NCI-H345 (cell line): ENCODE measurements at regions not wholly inside any gene's neighbourhood (a gene's known extent, or its start where the extent isn't known, plus 50 kb on each side); places are given as distances from the start of the nearest gene placed in this dataset.
"Not testable (repeated sequence)": the region's sequence is repeated elsewhere in the genome, so short reads cannot be mapped to it uniquely, and the experiment has no call there.

Experiments
- DNase-seq: peaks from one replicate; lab custom pipeline; 2025; lab: John Stamatoyannopoulos, UW

- no peak for DNase-seq
Measured at GRCh38 chr1:193926956-193927355, 740.5 kb upstream of the B3GALT2 start.

DNA sequence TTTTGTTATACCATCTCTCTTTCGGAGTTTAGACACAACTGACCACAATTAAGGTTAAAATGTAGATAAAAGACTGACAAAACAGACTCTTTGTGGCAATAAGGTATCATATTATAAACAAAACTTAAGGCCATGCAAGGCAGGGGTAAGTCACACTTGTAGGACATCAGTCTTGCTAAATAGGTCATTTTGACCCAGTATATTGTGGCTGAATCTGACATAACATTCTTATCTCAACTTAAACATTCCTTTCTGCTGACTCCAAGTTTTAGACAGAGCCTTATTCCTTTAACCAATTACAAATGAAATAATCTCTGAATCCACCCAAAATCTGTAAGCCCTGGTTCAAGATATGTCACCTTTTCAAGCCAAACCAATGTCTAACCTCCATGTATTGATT is 733.4 kb upstream of the B3GALT2 start:
- no peak for DNase-seq

- no peak for DNase-seq
Measured at GRCh38 chr1:193916452-193916851, 730.0 kb upstream of the B3GALT2 start.

- DNase-seq: no peak
Measured at GRCh38 chr1:193914871-193915270, 728.5 kb upstream of the B3GALT2 start.

DNA sequence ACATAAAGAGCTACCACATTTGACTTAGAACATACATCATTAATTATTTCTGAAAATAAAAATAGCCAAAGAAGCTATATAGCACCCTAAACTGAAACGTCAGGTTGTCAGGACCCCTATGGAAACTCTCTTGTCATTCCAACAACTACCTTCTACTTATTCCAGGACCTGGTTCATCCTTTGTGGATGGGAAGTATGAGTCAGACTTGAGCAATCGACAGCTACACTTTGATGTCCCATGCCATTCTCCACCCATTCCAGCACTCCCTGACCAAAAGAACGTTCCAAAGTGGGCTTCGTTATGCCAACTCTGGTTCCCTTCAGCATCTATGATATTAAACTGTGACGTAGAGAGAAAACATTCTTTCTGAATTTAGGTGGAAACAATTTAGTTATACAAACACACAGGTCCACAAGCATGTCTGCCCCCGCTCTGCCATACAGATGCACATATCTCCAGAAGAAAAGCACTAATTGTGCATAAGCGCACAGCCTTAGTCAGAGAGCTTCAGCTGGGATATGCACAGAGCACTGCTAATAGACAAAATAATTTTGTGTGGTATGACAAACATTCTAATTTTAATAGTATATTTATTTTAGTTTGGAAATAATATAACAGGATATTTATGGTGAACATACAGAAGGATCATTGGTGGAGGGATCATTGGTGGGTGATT is 723.1 kb upstream of the B3GALT2 start:
- DNase-seq: no peak

DNA sequence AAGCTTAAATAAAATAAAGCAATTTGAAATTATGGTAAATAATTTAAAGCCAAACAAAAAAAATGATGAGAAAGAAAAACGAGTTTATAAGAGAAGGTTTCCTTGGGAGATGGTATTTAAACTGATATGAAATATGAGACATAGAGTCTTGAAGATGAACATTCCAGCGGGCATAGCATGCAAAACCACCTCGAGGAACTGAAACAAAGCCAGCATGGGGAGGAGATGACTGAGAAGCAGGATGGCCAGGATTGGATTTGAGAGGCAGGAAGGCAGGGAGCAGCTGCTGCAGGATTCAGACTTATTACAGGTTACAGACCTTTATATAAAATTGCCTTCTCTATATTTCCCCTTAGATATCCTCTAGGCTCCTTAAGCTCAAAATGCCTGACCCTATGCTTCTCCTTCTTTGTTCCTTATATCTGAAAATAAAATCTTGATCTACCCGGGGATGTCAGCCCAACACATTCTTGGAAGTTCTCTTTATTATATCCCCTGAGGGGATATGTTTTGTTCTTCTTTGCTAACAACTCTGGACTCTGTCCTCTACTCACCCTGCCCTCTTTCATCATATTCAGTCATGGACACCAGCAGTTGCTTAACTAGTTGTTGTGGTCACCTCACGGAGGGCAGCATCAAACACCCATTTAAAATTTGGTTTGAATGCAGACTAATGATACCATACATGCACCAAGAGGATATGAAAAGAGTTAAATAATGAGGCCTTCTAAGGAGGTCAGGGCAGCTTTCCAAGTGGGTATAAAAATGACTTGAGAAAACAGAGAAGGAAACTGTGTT is 719.1 kb upstream of the B3GALT2 start:
- DNase-seq: no peak

DNA sequence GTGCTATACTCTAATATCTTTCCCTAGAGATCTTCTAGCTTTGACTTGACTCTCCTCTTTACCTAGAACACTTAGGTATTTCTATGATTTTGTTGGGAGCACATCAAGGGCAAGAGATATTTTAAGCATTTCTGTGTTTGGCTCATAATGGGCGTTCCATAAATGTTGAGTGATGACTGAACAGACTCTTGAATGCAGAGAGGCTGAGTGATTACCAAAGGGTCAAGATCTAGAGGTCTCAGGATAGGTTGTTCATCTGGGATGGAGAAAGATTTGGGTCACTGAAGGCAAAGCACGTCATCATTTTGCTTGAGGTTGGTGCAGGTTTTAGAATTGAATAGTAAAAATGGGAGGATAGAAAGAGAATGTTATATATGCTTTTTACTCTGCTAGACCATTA is 705.4 kb upstream of the B3GALT2 start:
- no peak for DNase-seq

- no peak for DNase-seq
Measured at GRCh38 chr1:193890935-193891334, 704.5 kb upstream of the B3GALT2 start.

DNA sequence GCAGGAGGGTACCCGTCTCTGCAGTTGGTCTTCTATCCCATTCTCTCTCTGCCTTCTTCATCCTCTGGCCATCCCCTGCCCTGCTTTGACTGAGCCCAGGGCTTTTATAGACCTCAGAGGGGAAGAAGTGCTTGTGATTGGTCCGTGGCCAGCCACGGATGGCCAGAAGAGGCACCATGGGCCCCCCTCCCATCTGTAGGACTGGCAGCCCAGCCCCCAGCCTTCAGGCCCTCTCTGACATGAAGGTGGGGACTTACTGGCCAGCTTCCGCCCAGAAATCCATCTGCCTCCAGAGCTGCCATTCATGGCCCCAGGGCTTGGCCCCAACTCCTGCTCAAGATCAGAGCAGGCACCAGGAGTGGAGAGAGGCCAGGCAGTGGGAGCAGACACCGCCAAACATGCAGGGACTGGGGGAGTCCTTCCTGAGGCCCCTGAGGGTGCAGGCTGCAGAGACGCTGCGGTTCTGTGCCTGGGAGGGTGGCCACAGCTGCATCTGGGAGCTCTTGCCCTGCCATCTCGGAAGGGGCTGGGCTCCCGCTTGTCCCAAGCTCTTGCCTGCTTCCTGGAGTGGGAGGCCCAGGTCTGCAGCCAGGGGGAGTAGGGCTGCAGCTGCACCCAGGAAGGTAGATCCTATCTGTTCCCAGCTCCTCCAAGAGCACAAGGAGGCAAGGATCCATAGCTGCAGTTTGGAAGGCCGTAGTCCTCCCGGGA is 698.6 kb upstream of the B3GALT2 start:
- no peak for DNase-seq

DNA sequence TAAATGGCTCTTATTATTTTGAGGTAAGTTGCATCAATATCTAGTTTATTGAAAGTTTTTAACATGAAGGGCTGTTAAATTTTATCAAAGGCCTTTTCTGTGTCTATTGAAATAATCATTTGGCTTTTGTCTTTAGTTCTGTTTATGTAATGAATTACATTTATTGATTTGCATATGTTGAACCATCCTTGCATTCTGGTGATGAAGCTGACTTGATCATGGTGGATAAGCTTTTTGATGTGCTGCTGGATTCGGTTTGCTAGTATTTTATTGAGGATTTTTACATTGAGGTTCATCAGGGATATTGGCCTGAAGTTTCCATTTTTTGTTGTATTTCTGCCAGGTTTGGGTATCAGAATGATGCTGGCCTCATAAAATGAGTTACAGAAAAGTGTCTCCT is 691.5 kb upstream of the B3GALT2 start:
- DNase-seq: not testable (repeated sequence)

GRCh38 chr1:193868425-193868824 is 682.0 kb upstream of the B3GALT2 start:
- DNase-seq: no peak

DNA sequence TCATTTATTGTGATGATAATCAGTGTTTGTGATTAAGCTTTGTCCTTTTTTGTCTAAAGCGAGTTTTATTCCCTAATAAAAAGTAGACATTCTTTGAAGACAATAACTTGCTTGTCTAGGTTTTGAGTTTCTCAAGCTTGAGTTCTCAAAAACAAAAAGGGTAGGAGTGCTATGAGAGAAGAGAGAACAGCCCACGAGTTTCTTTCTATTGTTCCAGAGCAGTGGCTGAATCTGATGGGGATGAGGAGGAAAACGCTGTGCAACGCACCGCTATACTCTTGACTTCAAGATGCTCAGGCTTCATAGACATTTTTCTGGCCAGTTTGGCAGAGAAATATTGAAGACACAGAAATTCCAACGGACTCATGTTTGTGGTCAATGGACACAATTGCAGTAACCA is 669.8 kb upstream of the B3GALT2 start:
- no peak for DNase-seq

- DNase-seq: peak; percentile 39
Measured at GRCh38 chr1:193850745-193851144, 664.3 kb upstream of the B3GALT2 start.

GRCh38 chr1:193846876-193847604 is 660.6 kb upstream of the B3GALT2 start:
- no peak for DNase-seq

DNA sequence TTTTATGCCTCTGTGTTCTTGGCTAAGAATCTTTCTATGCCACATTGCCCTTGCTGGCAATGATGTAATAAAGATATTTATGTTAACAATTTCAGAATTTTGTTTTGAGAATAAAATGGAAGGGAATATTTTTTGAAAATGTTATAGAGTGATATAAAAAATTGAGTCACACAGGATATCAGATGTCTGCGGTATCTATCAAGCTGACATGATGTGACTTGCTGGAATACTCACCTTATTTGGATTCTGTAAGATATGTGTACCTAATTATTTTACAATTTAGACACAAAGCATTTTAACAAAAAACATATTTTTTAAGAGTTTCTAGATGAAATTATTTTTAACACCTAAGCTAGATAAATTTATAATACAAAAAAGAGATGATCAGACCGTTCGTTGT is 660.0 kb upstream of the B3GALT2 start:
- no peak for DNase-seq

DNA sequence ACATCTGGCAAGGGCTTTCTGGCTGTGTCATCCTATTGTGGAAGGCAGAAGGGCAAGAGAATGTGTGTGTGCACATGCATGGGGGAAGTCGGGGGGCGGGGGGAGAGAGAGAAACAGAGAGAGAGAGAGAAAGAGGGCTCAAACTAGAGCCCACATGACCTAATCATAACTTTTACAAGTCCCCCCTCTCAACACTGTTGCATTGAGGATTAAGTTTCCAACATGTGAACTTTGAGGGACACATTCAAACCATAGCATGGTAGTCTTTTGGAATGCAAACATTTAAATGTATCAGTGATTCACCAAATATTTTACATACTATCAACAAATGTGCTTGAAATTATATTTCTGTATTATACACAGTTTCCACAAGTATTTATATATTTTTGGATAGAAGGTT is 655.4 kb upstream of the B3GALT2 start:
- no peak for DNase-seq

GRCh38 chr1:193831465-193831864 is 645.1 kb upstream of the B3GALT2 start:
- no peak for DNase-seq

DNA sequence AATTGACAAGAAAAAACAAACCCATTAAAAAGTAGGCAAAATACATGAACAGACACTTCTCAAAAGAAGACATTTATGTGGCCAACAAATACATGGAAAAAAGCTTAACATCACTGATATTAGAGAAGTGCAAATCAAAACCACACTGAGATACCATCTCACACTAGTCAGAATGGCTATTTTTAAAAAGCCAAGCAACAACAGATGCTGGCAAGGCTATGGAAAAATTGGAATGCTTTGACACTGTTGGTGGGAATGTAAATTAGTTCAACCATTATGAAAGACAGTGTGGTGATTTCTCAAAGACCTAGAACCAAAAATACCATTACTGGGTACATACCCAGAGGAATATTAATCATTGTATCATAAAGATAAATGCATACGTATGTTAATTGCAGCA is 641.1 kb upstream of the B3GALT2 start:
- DNase-seq: no peak

DNA sequence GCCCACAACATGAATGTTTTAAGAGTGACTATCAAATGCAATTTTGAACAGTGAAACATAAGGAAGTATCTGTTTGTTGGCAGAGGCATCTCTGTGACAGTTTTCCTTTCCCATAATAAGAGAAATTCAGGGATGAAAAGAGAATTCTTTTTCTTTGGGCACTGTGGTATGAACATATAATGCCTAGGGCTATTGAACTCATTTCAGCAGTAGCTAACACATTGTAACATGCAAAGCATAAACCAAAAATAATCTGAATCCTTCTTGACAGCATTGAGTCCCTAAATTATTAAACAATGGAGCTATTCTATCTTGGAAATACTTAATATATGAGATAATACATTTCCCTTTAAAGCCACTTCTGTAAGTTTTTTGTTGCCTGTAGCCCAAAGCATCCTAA is 633.0 kb upstream of the B3GALT2 start:
- no peak for DNase-seq

DNA sequence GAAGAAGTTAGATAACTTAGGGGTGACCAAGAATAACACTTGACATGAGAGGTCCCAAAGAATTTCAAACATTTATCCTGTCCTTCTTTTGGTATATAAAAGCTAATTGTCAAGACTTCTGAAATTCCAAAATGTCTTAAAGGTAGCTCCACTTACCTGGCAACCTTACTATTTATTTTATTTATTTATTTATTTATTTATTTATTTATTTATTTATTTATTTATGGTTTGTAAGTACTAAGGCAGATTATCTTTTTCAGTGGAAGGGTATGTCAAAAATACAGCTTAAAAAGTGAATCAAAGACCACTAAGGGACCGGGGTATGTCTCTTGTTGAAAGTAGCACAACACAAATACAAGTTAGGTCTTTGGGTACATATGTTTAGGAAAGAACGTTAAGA is 620.8 kb upstream of the B3GALT2 start:
- no peak for DNase-seq

DNA sequence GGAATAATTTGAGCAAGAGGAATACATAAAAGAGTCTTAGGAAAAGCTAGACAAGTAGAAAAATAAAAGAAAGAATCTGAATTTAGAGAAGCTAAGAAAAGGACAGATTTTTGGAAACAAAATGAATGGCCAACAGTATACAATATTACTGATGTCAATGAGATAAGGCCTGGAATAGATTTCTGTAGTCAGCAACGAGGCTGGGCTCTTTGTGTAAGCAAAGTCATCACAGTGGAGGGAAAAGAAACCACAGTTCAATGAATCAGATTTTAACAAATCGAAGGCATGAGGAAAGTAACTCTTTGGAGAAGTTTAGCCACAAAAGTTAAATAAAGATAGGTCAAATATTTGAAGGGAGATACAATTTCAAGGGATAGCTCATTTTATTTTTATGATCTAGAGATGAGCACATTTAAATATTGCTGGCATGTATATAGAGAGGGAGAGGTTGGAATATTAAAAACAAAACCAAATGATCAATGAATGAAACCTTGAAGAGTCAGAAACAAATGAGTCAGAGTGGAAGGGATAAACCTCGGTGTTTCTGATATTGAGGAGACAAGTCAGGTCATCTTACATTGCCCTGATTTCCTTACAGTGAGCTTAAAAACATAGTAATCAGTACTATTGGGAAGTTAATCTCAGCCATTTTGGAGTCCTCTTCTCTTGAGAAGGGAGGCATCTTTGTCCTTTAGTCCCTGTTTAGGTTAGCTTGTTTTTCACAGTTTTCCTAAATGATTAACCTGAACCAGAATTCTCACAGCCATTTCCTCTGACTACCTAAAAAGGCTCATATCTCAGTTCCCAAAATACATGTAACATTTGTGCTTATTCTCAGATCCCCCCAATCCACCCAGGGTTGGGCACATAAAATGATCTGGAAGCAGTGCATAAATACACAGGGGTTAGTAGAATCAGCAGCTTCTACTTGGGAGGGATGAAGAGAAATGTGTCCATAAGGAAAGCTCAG is 620.0 kb upstream of the B3GALT2 start:
- no peak for DNase-seq
